Endothelial cell (in vitro differentiated cells): ENCODE measurements at regions not wholly inside any gene's neighbourhood (a gene's known extent, or its start where the extent isn't known, plus 50 kb on each side); places are given as distances from the start of the nearest gene placed in this dataset.

Source experiments
- DNase-seq: peaks from one replicate; pipeline ENCODE4 v3.0.0; 2021; ENCODE audit warnings: low spot score
- H3K27ac Mint-ChIP-seq: one replicate; pipeline ENCODE4 v1.8.0; 2021; ENCODE audit warnings: mixed read lengths, inconsistent platforms; ENCODE audit not compliant: unreplicated experiment
- H3K27me3 Mint-ChIP-seq: one replicate; pipeline ENCODE4 v1.8.0; 2021; ENCODE audit warnings: mild to moderate bottlenecking, moderate library complexity, mixed read lengths, inconsistent platforms; ENCODE audit not compliant: unreplicated experiment
- H3K36me3 Mint-ChIP-seq: one replicate; pipeline ENCODE4 v1.8.0; 2021; ENCODE audit warnings: mild to moderate bottlenecking, low read depth, mixed read lengths, inconsistent platforms; ENCODE audit not compliant: unreplicated experiment
- H3K4me1 Mint-ChIP-seq: one replicate; pipeline ENCODE4 v1.8.0; 2021; ENCODE audit warnings: mild to moderate bottlenecking, mixed read lengths, inconsistent platforms; ENCODE audit not compliant: unreplicated experiment
- H3K4me3 Mint-ChIP-seq: one replicate; pipeline ENCODE4 v1.8.0; 2021; ENCODE audit warnings: mild to moderate bottlenecking, mixed read lengths, inconsistent platforms; ENCODE audit not compliant: unreplicated experiment
- H3K9me3 Mint-ChIP-seq: one replicate; pipeline ENCODE4 v1.8.0; 2021; ENCODE audit warnings: mixed read lengths, inconsistent platforms; ENCODE audit not compliant: unreplicated experiment
- CTCF ChIP-seq: fragments of 200-600 bp; sonication (generic); IDR thresholded peaks from one replicate; pipeline ENCODE4 v1.5.0; 2021; ENCODE audit warnings: antibody characterized with exemption; ENCODE audit not compliant: unreplicated experiment

- no peak overlapping the region for H3K27ac Mint-ChIP-seq
- H3K36me3 Mint-ChIP-seq, result no peaks in the 10 kb centered on the region
- no peaks in the 10 kb centered on the region for H3K9me3 Mint-ChIP-seq
- no peaks in the 10 kb centered on the region for H3K4me1 Mint-ChIP-seq
- no peak for TF ChIP-seq CTCF
- H3K4me3 Mint-ChIP-seq, result no peak overlapping the region
- H3K27me3 Mint-ChIP-seq, result no peaks in the 10 kb centered on the region
- no peak for DNase-seq
Measured at GRCh38 chr9:115680231-115680630, 473.4 kb upstream of the PAPPA start.

- Mint-ChIP-seq H3K27ac (no peak overlapping the region), H3K4me1 (no peaks in the 10 kb centered on the region), H3K36me3 (no peaks in the 10 kb centered on the region), H3K27me3 (no peaks in the 10 kb centered on the region), H3K4me3 (no peak overlapping the region), H3K9me3 (no peaks in the 10 kb centered on the region)
- no peak for TF ChIP-seq CTCF
- no peak for DNase-seq
Measured at GRCh38 chr9:115681585-115681984, 472.0 kb upstream of the PAPPA start.

- H3K9me3 Mint-ChIP-seq, result no peaks in the 10 kb centered on the region
- no peaks in the 10 kb centered on the region for H3K36me3 Mint-ChIP-seq
- no peak for DNase-seq
- H3K27me3 Mint-ChIP-seq, result no peaks in the 10 kb centered on the region
- no peak overlapping the region for H3K27ac Mint-ChIP-seq
- no peak for TF ChIP-seq CTCF
- H3K4me1 Mint-ChIP-seq, result no peaks in the 10 kb centered on the region
- H3K4me3 Mint-ChIP-seq, result no peak overlapping the region
Measured at GRCh38 chr9:115686069-115686468, 467.5 kb upstream of the PAPPA start.

- H3K4me3 Mint-ChIP-seq, result no peak overlapping the region
- no peak for DNase-seq
- H3K27ac Mint-ChIP-seq, result no peak overlapping the region
- H3K4me1 Mint-ChIP-seq, result no peaks in the 10 kb centered on the region
- no peaks in the 10 kb centered on the region for H3K27me3 Mint-ChIP-seq
- no peaks in the 10 kb centered on the region for H3K9me3 Mint-ChIP-seq
- TF ChIP-seq CTCF, result no peak
- no peaks in the 10 kb centered on the region for H3K36me3 Mint-ChIP-seq
Measured at GRCh38 chr9:115687356-115687755, 466.2 kb upstream of the PAPPA start.

GRCh38 chr9:115689331-115689730, 464.3 kb upstream of the PAPPA start:
- Mint-ChIP-seq H3K27ac (no peak overlapping the region), H3K9me3 (no peaks in the 10 kb centered on the region), H3K27me3 (no peaks in the 10 kb centered on the region)

More at GRCh38 chr9:115689331-115689730, 464.3 kb upstream of the PAPPA start:
- Mint-ChIP-seq H3K4me1 (no peaks in the 10 kb centered on the region), H3K36me3 (no peaks in the 10 kb centered on the region), H3K4me3 (no peak overlapping the region)
- DNase-seq, result no peak
- no peak for TF ChIP-seq CTCF
